GM12872 (cell line): ENCODE measurements at regions not wholly inside any gene's neighbourhood (a gene's known extent, or its start where the extent isn't known, plus 50 kb on each side); places are given as distances from the start of the nearest gene placed in this dataset.

ENCODE experiments used
- TF ChIP-seq, protein P1 (sequence below): IDR thresholded peaks from 3 replicates; pipeline ENCODE4 v1.5.1; 2011; ENCODE audit warnings: low read depth, mild to moderate bottlenecking, low read length, moderate library complexity; ENCODE audit not compliant: insufficient read depth

DNA sequence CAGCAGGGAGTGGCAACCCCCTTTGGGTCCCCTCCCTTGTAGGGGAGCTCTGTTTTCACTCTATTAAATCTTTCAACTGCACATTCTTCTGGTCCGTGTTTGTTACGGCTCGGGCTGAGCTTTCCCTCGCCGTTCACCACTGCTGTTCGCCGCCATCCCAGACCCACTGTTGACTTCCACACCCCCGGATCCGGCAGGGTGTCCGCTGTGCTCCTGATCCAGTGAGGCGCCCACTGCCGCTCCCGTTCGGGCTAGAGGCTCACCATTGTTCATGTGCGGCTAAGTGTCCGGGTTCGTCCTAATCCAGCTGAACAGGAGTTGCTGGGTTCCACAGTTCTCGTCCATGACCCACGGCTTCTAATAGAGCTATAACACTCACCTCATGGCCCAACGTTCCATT, 408.1 kb downstream of the KCNJ2 start:
- TF ChIP-seq, protein P1, sequence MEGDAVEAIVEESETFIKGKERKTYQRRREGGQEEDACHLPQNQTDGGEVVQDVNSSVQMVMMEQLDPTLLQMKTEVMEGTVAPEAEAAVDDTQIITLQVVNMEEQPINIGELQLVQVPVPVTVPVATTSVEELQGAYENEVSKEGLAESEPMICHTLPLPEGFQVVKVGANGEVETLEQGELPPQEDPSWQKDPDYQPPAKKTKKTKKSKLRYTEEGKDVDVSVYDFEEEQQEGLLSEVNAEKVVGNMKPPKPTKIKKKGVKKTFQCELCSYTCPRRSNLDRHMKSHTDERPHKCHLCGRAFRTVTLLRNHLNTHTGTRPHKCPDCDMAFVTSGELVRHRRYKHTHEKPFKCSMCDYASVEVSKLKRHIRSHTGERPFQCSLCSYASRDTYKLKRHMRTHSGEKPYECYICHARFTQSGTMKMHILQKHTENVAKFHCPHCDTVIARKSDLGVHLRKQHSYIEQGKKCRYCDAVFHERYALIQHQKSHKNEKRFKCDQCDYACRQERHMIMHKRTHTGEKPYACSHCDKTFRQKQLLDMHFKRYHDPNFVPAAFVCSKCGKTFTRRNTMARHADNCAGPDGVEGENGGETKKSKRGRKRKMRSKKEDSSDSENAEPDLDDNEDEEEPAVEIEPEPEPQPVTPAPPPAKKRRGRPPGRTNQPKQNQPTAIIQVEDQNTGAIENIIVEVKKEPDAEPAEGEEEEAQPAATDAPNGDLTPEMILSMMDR: no peak

DNA sequence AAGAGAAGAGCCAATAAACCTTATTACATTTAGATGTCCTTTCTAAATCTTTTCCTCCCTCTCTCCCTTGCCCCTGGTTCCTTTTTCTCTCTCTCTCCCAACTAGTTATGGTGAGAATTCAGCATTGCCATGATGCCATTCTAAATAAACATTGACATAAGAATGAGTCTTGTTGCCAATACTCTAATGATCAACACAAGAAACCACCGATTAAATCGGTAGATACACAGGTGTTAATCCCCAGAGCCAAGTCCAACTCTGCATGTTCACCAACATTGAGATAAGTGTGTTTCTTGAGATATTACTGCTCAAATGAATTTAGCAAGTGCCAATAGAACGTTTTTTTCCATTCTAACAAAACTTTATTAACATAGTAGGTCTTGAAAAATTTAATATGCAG, 412.1 kb downstream of the KCNJ2 start:
- TF ChIP-seq, protein P1: no peak

DNA sequence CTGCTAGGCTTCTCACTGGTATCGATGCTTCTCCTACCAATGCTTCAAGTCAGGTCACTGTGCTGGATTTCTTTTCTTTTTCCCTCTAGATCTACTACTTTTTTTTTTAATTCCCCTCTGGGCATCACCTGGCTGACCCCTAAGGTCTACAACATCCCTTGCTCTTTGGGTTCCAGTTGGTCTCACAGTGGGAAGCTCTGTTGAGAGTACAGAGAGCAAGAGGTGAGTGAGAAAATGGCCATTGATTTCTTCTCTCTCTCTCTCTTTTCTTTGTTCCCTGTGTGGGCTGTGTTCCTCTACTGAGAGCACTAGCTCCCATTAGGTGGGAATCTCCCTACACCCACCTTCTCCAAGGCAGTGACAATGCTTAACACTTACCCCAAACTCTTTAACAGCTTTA, 413.4 kb downstream of the KCNJ2 start:
- TF ChIP-seq, protein P1: no peak

DNA sequence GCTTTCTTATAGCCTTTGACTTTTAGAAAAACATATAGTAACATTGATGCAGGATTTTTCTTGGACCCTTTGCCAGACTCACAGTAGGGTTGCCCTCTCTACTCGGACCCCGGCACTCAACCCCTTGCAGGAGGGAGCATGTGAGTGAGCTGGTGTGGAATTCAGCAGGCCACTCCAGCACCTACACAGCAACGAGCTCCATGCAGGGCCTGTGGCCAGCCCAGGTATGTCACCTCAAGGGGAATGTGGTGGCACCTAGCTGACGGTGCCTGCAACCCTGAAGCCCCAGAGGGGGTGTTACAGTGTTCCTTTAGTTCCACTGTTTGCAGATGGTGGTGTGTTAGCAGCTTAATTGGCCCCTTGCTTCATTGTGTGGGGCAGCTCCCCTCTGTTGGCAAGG, 414.9 kb downstream of the KCNJ2 start:
- TF ChIP-seq, protein P1: no peak

DNA sequence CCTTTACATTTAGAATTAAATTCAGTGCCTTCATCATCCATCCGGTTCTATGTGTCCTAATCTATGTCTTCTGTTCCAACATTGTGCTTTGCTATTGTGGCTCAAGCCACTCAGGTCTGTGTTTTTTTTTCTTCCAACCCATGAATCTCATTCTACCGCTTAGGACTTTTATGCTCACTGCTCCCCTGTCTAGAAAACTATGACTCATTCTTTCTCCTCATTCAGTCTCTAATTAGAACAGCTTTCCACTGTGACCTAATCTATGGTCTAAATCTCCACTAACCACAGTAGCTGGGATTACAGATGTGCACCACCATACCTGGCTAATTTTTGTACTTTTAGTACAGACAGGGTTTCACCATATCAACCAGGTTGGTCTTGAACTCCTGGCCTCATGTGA, 418.7 kb downstream of the KCNJ2 start:
- TF ChIP-seq, protein P1: no peak

DNA sequence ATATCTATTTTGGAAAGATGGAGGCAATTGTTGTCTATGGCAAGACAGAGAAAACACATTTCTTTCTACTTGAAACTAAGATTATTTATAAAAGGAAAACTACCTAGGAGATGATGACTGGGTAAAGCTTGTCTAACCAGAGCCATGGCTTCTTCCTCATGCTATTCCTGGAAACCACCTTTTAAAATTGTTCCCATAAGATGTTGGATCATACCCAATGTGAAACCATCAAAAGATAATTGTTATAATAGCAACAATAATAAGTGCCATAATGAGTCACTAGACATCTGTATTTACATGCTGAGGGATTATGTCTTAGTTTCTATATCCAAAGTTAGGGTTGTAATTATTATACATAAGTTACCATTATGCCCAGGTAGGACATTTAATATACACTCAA, 428.4 kb downstream of the KCNJ2 start:
- TF ChIP-seq, protein P1: no peak

DNA sequence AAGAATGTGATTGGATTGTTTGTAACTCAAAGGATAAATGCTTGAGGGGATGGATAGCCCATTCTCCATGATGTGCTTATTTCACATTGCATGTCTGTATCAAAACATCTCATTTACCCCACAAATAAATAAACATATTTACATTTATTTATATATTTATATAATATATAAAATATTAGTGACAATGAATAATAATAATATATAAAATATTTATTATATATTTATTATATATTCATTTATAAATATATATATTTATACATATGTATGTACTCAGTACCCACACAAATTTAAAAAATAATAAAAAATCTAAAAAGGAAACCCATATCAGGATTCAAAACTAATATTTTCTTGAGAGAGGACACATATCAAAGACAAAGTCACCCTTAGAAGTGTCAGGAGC, 429.9 kb downstream of the KCNJ2 start:
- TF ChIP-seq, protein P1: no peak

DNA sequence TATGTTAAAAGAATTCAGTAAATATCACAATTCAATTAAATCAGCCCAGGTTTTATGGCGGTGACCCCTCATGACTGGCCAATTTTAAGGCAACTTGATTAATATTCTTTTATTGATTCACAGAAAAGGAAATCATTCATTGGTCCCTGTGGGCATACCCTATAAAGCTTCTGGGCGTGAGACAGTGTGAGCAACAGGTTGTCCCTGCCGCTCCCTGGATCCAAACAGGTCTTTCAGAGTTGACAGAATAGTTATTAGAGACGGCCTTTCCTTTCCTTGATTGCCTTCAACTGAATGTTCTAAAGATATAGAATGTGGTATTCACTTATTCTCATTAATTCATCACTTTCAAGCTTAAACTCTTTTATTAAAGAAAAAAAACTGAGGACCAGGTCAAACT, 433.9 kb downstream of the KCNJ2 start:
- TF ChIP-seq, protein P1: no peak
